ENCODE measurements at regions not wholly inside any gene's neighbourhood (a gene's known extent, or its start where the extent isn't known, plus 50 kb on each side); places are given as distances from the start of the nearest gene placed in this dataset.

DNA sequence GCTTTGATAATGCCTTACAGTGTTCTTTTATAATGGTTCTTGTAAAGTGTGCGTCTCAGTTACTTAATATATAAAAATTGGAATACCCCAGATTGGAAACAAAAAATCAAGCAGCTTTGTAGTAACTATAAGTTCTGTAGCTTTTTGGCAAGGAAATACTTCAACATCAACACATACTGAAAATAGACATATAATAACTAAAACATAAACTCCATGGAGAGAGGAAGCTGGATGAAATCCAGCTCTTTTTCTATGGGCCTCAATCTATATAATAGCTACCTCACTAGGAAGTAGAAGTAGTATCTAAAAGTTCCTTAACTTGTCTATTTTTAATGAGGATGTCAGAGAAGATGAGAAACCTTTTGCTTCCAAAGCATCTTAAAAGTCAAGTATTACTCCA lies 313.3 kb upstream of the NFIA start:
- TF ChIP-seq, protein P1, sequence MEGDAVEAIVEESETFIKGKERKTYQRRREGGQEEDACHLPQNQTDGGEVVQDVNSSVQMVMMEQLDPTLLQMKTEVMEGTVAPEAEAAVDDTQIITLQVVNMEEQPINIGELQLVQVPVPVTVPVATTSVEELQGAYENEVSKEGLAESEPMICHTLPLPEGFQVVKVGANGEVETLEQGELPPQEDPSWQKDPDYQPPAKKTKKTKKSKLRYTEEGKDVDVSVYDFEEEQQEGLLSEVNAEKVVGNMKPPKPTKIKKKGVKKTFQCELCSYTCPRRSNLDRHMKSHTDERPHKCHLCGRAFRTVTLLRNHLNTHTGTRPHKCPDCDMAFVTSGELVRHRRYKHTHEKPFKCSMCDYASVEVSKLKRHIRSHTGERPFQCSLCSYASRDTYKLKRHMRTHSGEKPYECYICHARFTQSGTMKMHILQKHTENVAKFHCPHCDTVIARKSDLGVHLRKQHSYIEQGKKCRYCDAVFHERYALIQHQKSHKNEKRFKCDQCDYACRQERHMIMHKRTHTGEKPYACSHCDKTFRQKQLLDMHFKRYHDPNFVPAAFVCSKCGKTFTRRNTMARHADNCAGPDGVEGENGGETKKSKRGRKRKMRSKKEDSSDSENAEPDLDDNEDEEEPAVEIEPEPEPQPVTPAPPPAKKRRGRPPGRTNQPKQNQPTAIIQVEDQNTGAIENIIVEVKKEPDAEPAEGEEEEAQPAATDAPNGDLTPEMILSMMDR (IDR thresholded peaks at IDR 0.05; ENCODE audit: low read depth, low read length, missing control alignments) = no peak
- H3K4me3 ChIP-seq (ENCODE audit: low read depth, low read length) = no peak overlapping the region
- no peak for DNase-seq (ENCODE audit: low read depth)
- in situ Hi-C loops (cut with HindIII; ENCODE audit: low sequenced_read_pairs) = no loop called here

DNA sequence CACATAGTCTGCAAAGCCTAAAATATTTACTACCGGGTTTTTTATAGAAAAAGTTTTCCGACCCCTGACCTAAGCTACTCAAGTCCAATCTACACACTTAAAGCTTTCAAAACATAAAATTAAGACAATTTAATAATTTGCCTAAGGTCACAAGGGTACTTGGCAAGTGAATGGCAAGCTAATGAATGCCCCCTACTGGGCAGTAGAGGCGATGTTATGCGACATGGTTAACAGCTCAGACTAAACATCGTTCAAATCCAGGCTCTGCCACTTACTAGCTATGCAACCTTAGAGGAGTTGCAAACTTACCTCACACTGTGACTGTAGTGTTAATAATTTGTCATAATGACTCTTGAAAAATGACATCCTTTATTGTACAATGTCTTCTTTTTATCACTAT lies 317.2 kb upstream of the NFIA start:
- no peak for DNase-seq (ENCODE audit: low read depth)
- H3K4me3 ChIP-seq (ENCODE audit: low read depth, low read length) = no peak overlapping the region
- TF ChIP-seq, protein P1 (IDR thresholded peaks at IDR 0.05; ENCODE audit: low read depth, low read length, missing control alignments) = peak; percentile 37
- in situ Hi-C loops (cut with HindIII; ENCODE audit: low sequenced_read_pairs) = no loop called here

DNA sequence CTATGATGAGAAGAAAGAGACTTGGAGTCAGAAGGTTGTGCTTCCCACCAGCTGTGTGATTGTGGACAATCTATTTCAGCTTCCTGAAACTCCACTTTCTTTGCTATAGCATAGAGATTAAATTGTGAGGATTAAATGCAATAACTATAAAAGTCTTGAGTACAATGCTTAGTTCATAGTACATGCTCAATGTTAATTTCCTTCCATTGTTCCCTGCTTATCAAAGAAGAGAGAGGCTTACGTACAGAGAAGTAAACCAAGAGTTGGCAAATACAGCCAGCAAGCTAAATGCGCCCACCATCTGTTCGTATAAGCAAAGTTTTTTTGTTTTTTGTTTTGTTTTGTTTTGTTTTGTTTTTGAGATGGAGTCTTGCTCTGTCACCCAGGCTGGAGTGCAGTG lies 317.9 kb upstream of the NFIA start:
- TF ChIP-seq, protein P1 (IDR thresholded peaks at IDR 0.05; ENCODE audit: low read depth, low read length, missing control alignments) = no peak
- H3K4me3 ChIP-seq (ENCODE audit: low read depth, low read length) = no peak overlapping the region
- no peak for DNase-seq (ENCODE audit: low read depth)
- in situ Hi-C loops (cut with HindIII; ENCODE audit: low sequenced_read_pairs) = no loop called here

DNA sequence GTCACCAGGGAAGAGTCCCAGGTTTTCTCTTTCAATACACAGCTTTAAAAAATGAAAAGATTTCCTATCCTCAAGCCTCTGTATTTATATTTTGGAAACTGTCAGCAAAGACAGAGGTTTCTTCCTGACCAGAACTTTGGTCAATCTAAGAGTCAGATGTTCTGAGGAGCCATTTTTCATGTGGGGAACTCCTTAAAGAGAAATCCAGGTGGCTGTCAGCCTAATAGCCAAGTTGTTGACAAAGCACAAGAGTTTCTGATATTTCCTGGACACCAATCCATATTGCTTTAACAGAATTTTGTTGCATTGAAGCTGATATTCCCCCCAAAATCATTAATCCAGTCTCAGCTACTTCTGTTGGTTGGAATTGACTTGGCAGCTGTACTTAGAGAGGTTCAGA lies 318.6 kb upstream of the NFIA start:
- in situ Hi-C loops (cut with HindIII; ENCODE audit: low sequenced_read_pairs) = no loop called here
- TF ChIP-seq, protein P1 (IDR thresholded peaks at IDR 0.05; ENCODE audit: low read depth, low read length, missing control alignments) = no peak

DNA sequence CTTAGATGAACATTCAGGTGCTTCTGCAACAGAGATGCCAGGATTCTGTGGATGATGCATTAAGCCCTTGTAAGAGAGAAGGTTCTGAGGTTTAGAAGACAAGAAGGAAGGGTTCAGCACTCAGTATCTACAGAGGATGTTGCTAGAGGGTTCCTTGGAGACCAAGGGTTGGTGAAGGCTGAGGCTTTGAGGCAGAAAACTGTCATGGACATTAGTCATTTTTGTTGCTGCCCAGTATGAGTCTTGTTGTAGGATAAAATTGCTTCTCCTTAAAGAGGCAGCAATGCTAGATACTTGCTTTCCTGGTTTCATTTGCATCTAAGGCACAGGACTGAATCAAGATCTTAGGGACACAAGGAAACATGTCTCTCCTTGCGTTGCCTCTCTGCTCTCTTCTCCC lies 319.4 kb upstream of the NFIA start:
- no peak overlapping the region for H3K4me3 ChIP-seq (ENCODE audit: low read depth, low read length)
- TF ChIP-seq, protein P1 (IDR thresholded peaks at IDR 0.05; ENCODE audit: low read depth, low read length, missing control alignments) = no peak
- in situ Hi-C loops (cut with HindIII; ENCODE audit: low sequenced_read_pairs) = no loop called here
- no peak for DNase-seq (ENCODE audit: low read depth)

More for the DNA sequence above, 318.6 kb upstream of the NFIA start:
- no peak overlapping the region for H3K4me3 ChIP-seq (ENCODE audit: low read depth, low read length)
- DNase-seq (ENCODE audit: low read depth) = no peak

DNA sequence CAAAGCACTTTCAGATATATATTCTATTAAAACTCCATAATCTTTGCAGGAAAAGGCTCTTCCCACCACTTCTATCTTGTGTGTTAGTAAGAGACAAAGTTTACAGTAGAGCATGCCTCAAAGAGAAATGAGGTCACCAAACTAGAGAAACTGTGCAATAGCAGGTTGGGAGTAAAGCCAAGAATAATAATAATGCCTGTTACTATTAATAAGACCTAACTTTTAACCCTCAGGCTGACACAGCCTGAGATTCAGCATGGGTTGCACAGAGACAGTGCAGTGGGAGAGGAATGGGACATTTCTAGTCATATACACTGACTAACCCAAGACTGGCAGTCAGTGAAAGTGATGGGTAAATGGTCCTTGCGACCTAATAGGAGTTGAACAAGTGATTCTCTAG lies 320.2 kb upstream of the NFIA start:
- in situ Hi-C loops (cut with HindIII; ENCODE audit: low sequenced_read_pairs) = no loop called here
- peak; percentile 11 for DNase-seq (ENCODE audit: low read depth)
- no peak overlapping the region for H3K4me3 ChIP-seq (ENCODE audit: low read depth, low read length)
- TF ChIP-seq, protein P1 (IDR thresholded peaks at IDR 0.05; ENCODE audit: low read depth, low read length, missing control alignments) = no peak

DNA sequence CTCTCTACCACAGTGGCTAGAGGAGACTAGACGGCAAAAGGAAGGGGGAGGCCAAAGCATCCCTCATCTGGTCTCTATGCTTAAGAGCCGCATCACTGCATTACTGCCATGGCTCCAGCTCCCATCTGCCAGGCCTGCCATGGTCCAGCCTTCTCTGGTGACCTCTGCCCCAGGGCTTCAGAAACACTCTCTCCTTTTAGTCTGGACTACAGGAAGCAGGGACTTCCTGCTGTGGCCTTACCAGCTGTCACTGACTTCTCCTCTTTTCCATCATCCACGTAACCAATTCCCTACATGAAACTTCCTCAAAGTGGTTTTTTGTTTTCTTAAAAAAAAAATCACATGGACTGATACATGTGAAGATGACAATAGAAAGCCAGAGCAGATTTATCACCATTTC lies 323.1 kb upstream of the NFIA start:
- TF ChIP-seq, protein P1 (IDR thresholded peaks at IDR 0.05; ENCODE audit: low read depth, low read length, missing control alignments) = no peak
- no peak for DNase-seq (ENCODE audit: low read depth)
- in situ Hi-C loops (cut with HindIII; ENCODE audit: low sequenced_read_pairs) = no loop called here
- no peak overlapping the region for H3K4me3 ChIP-seq (ENCODE audit: low read depth, low read length)
